Kidney (tissue), 13 donors: ENCODE measurements at regions not wholly inside any gene's neighbourhood (a gene's known extent, or its start where the extent isn't known, plus 50 kb on each side); places are given as distances from the start of the nearest gene placed in this dataset.

Experiments used
- DNase-seq, 5 donors: peaks; one replicate each; pipeline ENCODE4 v3.0.0-alpha.2; 2013 to 2020
- FAIRE-seq: peaks from 2 replicates; lab custom pipeline; 2012; peaks lifted over from hg19 to GRCh38; lab: Jason Lieb, UNC
- H3K27ac ChIP-seq, 2 donors: one replicate each; pipeline ENCODE4 v1.7.0; 2013; ENCODE audit warnings: low read depth in 2 of 2, low read length in 2 of 2, inconsistent platforms in 1 of 2
- H3K27me3 ChIP-seq: one replicate; pipeline ENCODE4 v1.7.1; 2013; ENCODE audit warnings: low read length, inconsistent platforms; ENCODE audit not compliant: control insufficient read depth, insufficient read depth
- H3K36me3 ChIP-seq, 3 donors: one replicate each; pipeline versions ENCODE4 v1.7.0 to v1.7.1; 2013; ENCODE audit warnings: low read length in 3 of 3, control low read depth in 1 of 3, inconsistent platforms in 1 of 3; ENCODE audit not compliant: insufficient read depth in 3 of 3, control insufficient read depth in 2 of 3
- H3K4me1 ChIP-seq, 3 donors: one replicate each; pipeline versions ENCODE4 v1.7.0 to v1.7.1; 2013; ENCODE audit warnings: low read length in 3 of 3, inconsistent platforms in 1 of 3, low read depth in 1 of 3; ENCODE audit not compliant: control insufficient read depth in 2 of 3, insufficient read depth in 2 of 3
- H3K4me3 ChIP-seq, 3 donors: one replicate each; pipeline versions ENCODE4 v1.7.0 to v1.8.1; 2013; ENCODE audit warnings: low read length in 3 of 3, control low read depth in 1 of 3, inconsistent platforms in 1 of 3
- H3K9ac ChIP-seq, 3 donors: one replicate each; pipeline versions ENCODE4 v1.7.0 to v1.7.1; 2013; ENCODE audit warnings: low read length in 3 of 3, control low read depth in 1 of 3, inconsistent platforms in 1 of 3
- H3K9me3 ChIP-seq, 3 donors: one replicate each; pipeline versions ENCODE4 v1.7.0 to v1.7.1; 2013; ENCODE audit warnings: low read length in 3 of 3, control low read depth in 1 of 3, inconsistent platforms in 1 of 3; ENCODE audit not compliant: control insufficient read depth in 2 of 3, insufficient read depth in 1 of 3
- intact Hi-C: fragments of 100-400 bp; cut with DNase I; formaldehyde crosslinking; loops from one replicate; pipeline ENCODE4 v1.11.1; 2022
- TF ChIP-seq, protein P1 (sequence below): IDR thresholded peaks from 3 replicates; pipeline ENCODE4 v1.5.1; 2012; ENCODE audit warnings: mild to moderate bottlenecking, moderate library complexity, borderline replicate concordance; ENCODE audit not compliant: insufficient read depth; ENCODE audit errors: extremely low read depth
- donor health status: control.
- donor health status: control.
- donor health status: control.
- donor health status: control.
- donor health status: control.
- donor health status: DM: yes; HTN: yes; CAD: no.
- donor health status: Normal renal cell carcinoma (clear cell type).

DNA sequence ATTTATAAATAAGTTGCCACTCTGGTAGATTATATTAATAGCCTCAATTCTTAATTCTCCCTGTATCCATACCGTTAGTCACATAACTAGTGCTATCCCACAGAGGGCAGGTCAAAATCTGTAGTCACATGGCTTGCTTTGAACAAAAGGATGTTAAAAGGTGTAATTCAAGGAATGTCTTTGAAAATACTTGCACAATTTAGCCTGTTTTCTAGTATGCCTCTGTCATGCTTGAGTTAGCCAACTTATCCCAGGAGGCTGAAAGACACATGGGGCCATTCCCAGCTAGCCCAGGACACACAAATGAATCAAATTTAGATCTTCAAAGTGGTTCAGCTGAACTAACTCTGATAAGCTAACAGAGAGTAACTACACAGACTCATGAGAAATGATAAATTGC lies 758.5 kb upstream of the NEGR1 start:
- no peaks in the 10 kb centered on the region for H3K27me3 ChIP-seq
- H3K9ac ChIP-seq = no peak overlapping the region
- H3K27ac ChIP-seq = no peak overlapping the region
- DNase-seq = no peak
- intact Hi-C loops = no loop called here
- FAIRE-seq = no peak
- H3K9me3 ChIP-seq = no peaks in the 10 kb centered on the region
- H3K4me3 ChIP-seq = no peak overlapping the region
- TF ChIP-seq, protein P1, sequence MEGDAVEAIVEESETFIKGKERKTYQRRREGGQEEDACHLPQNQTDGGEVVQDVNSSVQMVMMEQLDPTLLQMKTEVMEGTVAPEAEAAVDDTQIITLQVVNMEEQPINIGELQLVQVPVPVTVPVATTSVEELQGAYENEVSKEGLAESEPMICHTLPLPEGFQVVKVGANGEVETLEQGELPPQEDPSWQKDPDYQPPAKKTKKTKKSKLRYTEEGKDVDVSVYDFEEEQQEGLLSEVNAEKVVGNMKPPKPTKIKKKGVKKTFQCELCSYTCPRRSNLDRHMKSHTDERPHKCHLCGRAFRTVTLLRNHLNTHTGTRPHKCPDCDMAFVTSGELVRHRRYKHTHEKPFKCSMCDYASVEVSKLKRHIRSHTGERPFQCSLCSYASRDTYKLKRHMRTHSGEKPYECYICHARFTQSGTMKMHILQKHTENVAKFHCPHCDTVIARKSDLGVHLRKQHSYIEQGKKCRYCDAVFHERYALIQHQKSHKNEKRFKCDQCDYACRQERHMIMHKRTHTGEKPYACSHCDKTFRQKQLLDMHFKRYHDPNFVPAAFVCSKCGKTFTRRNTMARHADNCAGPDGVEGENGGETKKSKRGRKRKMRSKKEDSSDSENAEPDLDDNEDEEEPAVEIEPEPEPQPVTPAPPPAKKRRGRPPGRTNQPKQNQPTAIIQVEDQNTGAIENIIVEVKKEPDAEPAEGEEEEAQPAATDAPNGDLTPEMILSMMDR = no peak
- no peaks in the 10 kb centered on the region for H3K36me3 ChIP-seq
- H3K4me1 ChIP-seq = no peaks in the 10 kb centered on the region

- no peak for FAIRE-seq
Observed at GRCh38 chr1:73034271-73034670, 751.9 kb upstream of the NEGR1 start.

DNA sequence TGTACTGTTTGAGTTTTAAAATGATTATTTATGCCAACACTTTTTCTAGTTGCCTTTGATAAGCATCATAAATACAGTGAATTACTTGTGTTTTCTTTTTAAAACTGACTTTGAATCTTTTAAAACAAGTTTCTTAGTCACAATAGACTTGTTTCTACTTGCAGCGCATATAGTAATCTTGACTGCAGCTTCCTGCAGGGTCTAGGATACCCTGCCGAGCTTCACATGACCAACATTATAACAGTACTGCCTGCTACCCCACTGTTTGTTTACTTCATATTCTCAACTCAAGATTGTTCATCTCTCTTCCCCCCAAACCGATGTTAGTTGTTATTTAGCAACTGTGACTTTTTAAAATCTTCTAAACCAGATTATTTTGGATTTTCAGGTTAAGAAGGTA lies 751.3 kb upstream of the NEGR1 start:
- no peak for FAIRE-seq
- Histone ChIP-seq H3K4me1 (no peaks in the 10 kb centered on the region), H3K36me3 (no peaks in the 10 kb centered on the region), H3K4me3 (no peak overlapping the region), H3K27ac (no peak overlapping the region), H3K27me3 (no peaks in the 10 kb centered on the region), H3K9me3 (no peaks in the 10 kb centered on the region), H3K9ac (no peak overlapping the region)
- intact Hi-C loops = no loop called here
- TF ChIP-seq, protein P1 = no peak
- DNase-seq = no peak

More at GRCh38 chr1:73034271-73034670, 751.9 kb upstream of the NEGR1 start:
- no peak for DNase-seq
- intact Hi-C loops = no loop called here
- no peaks in the 10 kb centered on the region for H3K4me1 ChIP-seq
- H3K27ac ChIP-seq = no peak overlapping the region
- H3K27me3 ChIP-seq = no peaks in the 10 kb centered on the region
- no peaks in the 10 kb centered on the region for H3K36me3 ChIP-seq
- no peaks in the 10 kb centered on the region for H3K9me3 ChIP-seq
- TF ChIP-seq, protein P1 = no peak
- H3K4me3 ChIP-seq = no peak overlapping the region
- H3K9ac ChIP-seq = no peak overlapping the region

- Histone ChIP-seq H3K27ac (no peak overlapping the region), H3K9ac (no peak overlapping the region), H3K27me3 (no peaks in the 10 kb centered on the region), H3K4me1 (no peaks in the 10 kb centered on the region), H3K36me3 (no peaks in the 10 kb centered on the region), H3K9me3 (no peaks in the 10 kb centered on the region), H3K4me3 (no peak overlapping the region)
- intact Hi-C loops = no loop called here
- FAIRE-seq (no peak), DNase-seq (no peak)
- TF ChIP-seq, protein P1 = no peak
Observed at GRCh38 chr1:73029571-73029970, 747.2 kb upstream of the NEGR1 start.
